ENCODE measurements at regions not wholly inside any gene's neighbourhood (a gene's known extent, or its start where the extent isn't known, plus 50 kb on each side); places are given as distances from the start of the nearest gene placed in this dataset.
A peak's percentile ranks its signal among the peaks of the same experiment; 100 is the strongest.

DNA sequence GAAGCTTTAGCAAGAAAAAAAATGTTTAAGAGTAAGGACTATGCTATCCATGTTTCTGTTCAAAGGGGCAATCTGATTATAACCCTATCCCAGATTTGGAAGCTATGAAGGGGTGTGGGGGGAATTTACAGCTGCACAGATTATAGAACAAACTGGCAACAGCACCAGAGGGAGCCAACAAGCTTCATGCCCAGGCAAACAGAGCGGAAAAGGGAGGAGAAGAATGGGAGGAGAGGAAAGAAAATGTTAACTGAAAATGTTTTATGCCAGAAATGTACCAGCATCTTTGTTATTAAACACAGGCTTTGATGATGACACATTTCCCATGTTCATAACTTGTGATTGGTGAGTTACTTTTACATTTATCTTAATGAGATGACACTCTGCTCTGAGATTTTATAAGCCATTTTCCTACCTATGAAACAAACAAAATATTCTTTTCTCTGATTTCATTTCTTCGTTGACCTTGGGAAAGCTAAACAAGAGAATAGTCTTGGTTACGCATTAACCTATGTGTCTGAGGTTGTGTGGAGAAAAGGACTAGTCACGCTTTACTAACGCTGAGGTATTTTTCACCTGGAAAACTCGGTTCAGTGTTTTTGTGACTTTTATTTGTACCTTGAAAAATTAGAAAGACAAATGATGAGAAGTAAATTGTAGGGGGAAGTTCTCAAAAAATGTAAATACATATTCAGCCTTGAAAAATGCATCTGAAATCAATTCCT, 235.8 kb upstream of the MIR17HG start:
- DNase-seq = no peak

- DNase-seq = no peak
These were observed 235.1 kb upstream of the MIR17HG start for GRCh38 chr13:91112201-91112923.

DNA sequence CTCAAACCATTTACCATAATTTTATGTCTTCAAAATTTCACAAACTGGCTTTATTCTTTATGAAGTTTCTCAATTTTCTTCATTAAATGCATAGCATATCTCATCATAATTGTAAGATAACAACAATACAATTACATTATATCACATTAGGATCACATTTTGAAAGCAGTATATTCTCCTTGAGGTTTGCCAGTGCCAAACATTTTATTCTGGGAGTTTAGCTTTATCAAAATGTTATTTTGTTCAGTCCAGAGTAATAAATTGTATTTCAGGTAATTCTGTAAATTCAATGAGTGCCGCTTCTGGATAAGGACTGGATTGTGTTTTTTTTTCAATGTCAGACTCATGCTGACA, 234.6 kb upstream of the MIR17HG start:
- no peak for DNase-seq

DNA sequence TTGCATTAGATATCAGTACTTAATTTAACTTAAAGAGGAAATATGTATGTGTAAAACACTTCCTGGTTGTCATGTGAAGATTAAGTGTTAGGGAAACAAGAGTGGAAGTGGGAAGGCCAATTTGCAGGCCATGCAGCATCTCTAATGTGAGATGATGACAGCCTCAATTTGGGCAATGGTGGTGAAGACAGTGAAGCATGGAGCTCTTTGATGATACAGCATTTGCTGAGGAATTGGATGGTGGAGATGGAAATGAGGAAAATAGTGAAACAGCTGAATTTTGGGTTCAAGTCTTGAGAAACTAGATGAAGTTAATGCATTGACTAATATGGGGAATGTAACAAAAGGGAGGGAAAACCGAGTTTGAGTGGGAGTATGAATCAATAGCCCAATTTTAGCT, 231.7 kb upstream of the MIR17HG start:
- no peak for DNase-seq

DNA sequence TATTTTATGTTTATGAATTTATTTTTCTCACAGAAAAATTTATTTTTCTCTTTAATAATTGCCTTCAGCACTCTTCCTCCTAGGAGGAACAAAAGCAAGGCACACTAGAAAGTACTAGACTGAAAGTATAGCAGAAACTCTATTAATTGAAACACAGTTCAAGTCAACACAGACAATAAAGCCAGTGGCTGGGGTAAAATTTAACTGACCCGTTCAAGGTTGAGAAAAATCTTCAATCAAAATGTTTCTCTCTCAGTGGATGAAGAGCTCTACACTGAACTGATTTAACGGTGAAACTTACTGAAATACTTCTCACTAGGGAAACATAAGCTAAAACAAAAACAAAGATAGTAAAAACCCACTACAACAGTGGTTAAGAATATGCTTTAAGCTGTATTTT, 230.1 kb upstream of the MIR17HG start:
- DNase-seq = no peak

- DNase-seq = no peak
These were observed 227.8 kb upstream of the MIR17HG start for GRCh38 chr13:91119643-91120042.

DNA sequence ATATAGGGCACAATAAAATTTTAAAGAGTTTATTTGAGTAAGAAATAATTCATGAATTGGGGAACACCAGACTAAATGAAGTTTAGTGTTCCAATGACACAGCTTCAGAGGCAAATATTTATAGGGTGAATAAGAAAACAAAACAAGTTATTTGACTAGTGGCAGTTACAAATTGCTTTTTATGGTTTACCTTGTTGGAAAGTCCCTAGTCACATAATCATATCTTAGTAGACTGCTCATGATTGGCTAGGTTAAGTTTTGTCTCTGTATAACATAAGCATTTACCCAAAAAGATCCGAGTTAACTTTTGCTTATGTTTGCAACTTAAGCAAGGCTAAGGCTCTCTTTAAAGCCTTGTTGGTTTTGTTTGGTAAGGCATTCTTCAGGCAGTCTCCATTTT, 224.7 kb upstream of the MIR17HG start:
- no peak for DNase-seq

GRCh38 chr13:91123456-91124127, 223.9 kb upstream of the MIR17HG start:
- no peak for DNase-seq

DNA sequence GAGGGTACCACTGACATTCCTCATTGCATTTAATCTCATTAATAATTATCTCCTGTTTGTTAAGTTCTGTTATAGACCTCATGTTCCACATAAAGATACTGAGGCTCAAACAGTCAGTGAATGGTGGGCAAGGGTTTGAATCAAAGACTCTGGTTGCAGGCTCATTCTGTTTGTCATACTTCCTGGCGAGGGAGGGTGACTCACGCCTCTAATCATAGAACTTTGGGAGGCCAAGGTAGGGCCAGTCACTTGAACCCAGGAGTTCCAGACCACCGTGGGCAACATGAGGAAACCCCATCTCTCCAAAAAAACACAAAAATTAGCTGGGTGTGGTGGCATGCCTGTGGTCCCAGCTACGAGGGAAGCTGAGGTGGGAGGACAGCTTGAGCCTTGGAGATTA, 220.7 kb upstream of the MIR17HG start:
- no peak for DNase-seq

DNA sequence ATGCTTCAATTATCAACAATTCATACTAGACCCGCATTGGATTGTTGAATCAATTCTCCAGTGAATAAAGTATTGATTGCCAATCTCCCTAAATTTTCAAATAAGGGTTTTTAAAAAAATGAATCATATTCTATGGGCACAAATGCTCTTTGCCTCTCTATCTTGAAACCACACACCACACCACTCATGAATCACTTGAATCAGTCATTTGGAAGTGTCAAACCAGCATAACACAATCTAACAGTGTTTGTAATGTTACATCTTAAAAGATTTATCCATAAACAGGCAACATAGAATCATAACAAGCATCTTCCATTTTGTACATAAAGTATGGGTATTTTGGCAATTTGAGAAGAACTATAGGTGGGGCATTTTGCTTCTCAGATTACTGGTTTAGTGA, 219.5 kb upstream of the MIR17HG start:
- no peak for DNase-seq

DNA sequence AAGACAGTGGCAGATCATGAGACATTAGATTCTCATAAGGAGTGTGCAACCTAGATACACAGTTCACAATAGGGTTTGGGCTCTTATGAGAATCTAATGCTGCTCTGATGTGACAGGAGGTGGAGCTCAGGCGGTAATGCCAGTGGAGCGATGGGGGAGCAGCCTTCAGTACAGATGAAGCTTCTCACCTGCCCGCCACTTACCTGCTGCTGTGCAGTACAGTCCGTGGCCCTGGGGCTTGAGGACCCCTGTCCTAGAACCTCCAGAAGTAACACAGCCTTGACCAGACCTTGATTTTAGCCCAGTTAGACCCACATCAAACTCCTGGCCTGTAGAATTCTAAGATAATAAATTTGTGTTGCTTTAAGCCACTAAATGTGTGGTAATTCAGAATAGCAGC, 215.1 kb upstream of the MIR17HG start:
- no peak for DNase-seq

- no peak for DNase-seq
These were observed 214.7 kb upstream of the MIR17HG start for GRCh38 chr13:91132786-91133185.

DNA sequence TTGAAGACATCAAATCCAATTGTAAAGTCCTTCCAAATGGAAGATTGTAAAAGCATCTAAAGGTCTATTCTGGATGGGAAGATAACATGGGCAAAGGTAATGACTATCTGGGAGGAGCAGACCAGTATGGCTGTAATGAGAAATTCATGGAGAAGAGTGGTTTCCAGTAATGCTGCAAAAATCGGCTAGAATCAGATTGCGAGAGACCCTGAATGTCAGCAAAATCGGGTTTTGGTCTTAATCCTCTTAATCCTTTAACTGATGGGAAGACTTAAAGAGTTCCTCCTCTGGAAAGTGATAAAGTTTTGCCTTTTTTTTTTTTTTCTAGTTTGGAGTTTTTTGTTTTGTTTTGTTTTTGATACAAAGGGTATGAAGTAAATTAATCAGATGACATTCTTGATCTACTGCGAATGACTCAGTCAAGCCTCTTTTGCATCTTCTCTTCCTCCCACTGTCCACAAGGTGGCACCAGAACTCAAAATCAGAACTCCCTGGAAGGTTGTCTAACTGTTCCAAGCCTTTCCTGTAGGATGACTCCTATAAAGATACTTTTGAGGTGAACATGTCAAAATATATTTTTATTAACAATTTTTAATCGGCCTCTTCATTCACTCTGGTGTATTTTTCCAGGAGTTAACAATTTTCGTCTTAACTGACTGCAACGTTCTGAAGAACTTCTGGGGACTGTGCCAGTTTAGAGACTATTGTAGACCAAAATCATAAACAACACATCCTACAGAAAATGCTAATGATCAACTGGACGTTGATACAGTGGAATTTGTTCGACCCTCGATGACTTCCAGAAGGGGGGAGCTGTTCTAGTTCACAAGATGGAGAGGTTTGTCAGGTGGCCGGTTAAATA, 213.3 kb upstream of the MIR17HG start:
- peak in 28 of 51 donors; percentile 1 to 66 (median 18) for DNase-seq

GRCh38 chr13:91134803-91135184, 212.7 kb upstream of the MIR17HG start:
- DNase-seq = no peak

DNA sequence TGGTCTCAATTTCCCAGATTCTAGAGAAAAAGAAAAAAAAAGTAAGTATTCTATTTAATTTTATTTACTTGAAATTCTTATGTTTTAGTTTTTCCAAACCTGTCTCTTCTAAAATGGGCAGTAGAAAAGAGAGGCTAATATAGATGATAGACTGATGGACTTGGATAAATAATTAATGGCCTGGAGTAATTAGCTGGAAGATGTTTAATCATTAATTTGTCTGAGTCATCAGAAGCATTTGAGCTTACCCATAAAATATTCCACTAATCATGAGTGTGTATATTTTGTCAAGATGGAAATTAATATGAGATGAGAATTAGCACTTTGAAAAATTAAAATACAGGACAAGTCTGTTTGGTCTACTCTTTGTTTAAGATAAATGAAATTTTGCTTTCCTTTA, 212.1 kb upstream of the MIR17HG start:
- no peak for DNase-seq

GRCh38 chr13:91135968-91136367, 211.5 kb upstream of the MIR17HG start:
- no peak for DNase-seq

DNA sequence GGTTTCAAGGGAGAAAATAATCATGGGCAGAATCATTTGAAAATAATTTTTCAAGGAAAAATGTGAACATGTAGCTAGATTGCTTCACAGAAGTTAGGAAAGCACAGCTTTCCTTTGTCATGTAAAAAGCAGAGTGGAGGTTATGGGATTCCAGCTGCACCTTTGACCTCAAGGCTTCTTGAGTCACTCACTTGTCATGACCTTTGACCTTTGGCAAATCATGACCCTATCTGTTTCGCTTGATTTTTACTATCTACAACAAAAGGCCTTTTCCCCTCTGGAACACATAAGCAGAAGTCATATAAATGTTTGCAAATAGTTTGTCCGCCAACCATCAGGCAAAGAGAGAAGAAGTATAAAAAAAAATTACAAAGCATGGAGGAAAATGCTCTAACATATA, 210.7 kb upstream of the MIR17HG start:
- no peak for DNase-seq

DNA sequence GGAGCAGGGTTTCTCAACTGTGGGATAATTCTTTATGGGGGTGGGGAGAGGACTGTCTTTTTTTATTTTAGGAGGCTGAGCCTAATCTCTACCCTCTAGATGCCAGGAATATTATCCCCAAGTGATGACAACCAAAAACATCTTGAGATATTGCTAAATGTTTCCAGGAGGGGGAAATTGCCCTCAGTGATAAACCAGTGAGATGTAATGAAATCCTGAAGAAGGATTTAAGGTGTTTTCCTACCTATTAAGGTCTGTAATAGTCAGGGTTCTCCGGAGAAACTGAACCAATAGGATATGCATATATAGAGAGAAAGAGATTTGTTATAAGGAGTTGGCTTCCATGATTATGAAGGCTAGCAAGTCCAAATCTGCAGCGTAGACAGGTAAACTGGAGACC, 208.3 kb upstream of the MIR17HG start:
- no peak for DNase-seq

DNA sequence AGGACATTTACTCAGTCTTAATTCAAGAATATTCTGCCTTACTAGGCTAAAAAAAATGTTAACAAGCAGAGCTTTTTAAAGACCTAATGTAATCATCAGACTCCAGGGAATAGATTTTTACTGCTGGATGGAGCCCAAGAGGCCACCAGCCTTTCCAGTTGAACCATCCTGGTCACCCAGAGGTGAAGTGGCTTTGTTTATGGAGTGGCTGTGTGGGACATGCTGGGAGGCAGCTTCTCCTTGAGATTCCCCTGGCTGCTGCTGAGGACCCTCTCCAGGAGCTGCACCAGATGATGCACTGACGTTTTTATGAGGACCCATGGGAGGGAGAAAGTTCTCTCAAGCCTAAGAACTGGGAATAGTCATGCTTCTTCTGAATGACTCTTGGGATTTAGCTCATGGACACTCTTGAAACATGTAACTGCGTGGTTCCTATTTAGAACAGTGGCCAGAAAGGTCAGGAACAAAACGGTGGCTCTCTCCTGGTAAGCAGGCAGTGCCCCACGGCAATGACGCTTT, 205.9 kb upstream of the MIR17HG start:
- DNase-seq = no peak

GRCh38 chr13:91142572-91142971, 204.9 kb upstream of the MIR17HG start:
- no peak for DNase-seq

DNA sequence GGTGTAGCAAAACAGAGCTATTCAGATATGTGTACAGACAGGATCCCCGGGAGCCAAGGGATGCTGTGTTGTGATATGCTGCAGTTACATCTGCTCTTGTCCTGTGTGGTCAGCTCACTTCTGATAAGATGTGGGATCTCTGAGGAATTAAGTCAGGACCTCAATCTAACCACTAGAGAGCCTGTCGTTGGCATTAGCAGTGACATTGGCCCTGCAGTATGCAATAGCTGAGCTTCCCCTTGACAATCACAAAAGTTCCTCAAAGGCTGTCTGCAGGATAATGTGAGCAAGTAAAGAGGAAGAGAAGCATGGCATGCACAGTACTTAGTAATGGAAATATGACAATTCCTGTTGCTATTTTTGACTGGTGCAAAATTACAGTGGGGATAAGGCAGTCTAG, 203.4 kb upstream of the MIR17HG start:
- peak in 1 of 51 donors; percentile 7 for DNase-seq

DNA sequence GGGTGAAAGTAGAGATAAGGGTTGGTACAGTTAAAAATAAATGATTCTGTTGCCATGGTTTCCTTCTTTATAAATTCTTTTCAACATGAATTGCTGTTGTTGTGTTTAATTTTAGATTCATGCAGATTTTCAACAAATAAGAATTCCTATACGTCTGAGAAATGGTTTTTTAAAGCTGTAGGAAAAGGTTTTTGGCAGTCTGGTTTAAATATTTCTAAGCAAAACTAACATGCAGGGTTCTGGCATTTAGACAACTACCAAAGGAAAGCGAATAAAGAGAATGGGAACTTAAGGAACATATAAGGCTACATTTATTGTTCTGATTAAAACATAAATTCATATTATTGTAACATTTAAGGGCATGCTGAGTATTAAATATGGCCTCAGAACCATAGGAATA, 203.0 kb upstream of the MIR17HG start:
- DNase-seq = no peak

Data from hypothalamus (tissue), 51 donors.